Inferior parietal cortex (tissue), 1 donor: ENCODE measurements at regions not wholly inside any gene's neighbourhood (a gene's known extent, or its start where the extent isn't known, plus 50 kb on each side); places are given as distances from the start of the nearest gene placed in this dataset.
"Not testable (repeated sequence)": the region's sequence is repeated elsewhere in the genome, so short reads cannot be mapped to it uniquely, and the experiment has no call there.

Experiments
- DNase-seq: peaks from one replicate; pipeline ENCODE4 v3.0.0-alpha.2; 2016; ENCODE audit errors: extremely low spot score

DNA sequence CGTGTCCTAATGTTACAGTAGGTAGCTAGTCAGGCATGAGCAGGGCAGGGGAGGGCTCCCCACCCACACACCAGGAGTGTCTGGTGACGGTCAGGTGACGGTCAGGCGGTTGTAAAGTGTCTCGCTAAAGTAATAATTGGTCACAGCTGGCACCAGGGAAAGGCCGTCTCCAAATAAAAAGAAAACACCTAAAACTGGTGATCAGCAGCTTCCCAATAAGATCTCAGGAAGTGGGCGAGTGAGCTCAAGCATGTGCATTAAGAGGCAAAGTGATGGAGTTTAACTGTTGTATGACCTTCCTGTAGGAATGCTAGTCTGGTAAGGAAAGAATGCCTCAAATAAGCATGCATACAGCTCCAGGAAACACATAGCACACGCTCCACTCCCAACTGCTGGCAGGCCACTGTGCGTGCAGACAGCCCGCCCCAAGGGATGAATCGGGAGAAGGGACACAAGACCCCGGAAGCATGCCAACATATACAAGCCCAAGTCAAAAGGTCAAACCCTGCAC, 177.1 kb downstream of the RNF144A start:
- no peak for DNase-seq

DNA sequence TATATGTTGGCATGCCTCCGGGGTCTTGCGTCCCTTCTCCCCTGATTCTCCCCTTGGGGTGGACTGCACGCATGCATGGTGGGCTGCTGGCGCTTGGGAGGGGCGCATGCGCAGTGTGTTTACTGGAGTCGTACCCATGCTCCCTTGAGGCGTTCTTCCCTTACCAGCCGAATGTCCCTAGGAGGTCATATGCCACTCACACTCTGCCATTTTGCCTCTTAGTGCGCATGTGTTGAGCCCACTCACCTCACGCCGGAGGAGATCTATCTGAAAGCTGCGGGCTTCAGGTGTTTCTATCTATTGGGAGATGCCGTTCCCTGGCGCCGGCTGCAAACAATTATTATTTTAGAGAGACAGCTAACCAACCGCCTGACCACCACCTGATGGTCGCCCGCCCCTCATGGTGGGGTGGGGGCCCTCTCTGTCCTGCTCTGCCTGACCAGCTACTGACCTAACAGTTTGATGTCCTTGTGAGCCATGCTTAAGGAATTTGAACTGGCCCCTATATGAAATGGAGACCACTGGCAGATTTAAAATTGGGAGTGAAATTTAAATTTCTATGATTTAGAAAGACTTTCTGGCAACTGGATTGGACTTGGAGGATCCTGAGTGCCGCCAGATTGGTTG, 179.6 kb downstream of the RNF144A start:
- no peak for DNase-seq

DNA sequence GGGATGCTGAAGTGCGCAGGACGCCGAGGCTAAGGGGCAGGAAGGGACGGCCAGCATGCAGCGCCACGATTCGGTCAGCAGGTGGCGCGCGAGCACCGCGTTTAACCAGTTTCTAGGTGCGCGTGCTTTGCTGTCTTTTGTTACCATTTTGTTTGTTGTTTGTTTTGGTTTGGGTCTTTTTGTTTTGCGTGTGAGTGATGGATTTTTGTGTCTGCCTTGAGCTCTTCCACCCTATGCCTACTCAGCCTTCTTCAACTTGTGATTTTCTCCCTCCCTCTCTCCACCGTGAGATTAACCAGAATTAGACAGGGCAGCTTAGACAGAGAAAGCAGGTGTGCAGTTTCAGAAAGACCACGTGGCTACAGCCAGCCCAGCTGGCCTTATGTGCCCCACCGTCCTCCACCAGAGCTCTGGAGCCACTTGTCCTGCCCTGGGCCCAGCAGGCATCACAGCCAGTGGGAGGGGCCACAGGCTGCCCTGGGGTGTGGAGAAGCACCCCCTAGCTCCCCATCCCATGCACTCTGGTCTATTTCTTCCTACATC, 180.2 kb downstream of the RNF144A start:
- DNase-seq = peak; percentile 88

DNA sequence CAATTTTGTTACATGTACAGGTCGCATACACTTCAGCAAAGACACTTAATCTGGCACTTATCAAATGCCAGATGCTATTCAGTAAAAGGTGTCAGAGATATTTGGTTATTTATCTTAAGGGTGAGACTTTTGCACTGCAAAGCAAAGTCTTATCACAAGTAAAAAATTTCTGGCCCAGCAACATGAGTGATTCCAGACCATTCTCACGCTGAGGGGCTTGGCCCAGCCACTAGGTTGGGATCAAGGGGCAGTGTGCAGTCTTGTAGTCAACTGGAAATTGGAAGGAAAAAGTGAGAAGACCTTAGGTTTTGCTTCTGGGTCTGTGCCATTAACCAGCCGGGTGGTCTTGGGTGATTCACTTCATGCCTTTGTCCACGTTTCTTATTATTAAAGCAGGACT, 181.6 kb downstream of the RNF144A start:
- DNase-seq = no peak

DNA sequence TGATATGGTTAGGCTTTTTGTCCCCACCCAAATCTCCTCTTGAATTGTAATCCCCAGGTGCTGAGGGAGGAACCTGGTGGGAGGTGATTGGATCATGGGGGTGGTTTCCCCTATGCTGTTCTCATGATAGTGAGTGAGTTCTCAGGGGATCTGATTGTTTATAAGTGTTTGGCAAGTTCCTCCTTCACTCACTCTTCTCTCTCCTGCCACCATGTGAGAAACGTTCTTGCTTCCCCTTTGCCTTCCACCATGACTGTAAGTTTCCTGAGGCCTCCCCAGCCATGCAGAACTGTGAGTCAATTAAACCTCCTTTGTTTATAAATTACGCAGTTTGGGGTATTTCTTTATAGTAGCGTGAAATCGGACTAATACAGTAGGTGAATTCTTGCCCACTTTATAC, 182.5 kb downstream of the RNF144A start:
- DNase-seq = not testable (repeated sequence)

DNA sequence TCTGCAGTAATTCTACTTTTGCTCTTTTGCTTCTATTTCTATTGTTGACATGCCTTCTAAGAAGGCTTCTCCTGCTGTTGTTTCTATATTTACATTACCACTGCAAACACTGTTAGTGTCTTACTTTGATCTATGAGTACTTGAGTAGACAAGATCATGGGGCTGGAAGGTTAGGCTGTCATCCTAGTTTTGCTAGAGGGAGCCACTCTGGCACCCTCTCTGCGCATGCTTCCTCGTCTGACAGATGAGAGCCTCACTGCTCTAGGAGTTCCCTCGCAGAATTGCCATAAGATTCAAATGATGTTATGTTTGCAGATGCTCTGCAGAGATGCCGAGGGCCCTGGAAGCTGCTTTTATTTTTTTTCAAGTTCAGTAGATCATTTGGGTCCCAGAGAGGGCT, 185.6 kb downstream of the RNF144A start:
- DNase-seq = no peak

DNA sequence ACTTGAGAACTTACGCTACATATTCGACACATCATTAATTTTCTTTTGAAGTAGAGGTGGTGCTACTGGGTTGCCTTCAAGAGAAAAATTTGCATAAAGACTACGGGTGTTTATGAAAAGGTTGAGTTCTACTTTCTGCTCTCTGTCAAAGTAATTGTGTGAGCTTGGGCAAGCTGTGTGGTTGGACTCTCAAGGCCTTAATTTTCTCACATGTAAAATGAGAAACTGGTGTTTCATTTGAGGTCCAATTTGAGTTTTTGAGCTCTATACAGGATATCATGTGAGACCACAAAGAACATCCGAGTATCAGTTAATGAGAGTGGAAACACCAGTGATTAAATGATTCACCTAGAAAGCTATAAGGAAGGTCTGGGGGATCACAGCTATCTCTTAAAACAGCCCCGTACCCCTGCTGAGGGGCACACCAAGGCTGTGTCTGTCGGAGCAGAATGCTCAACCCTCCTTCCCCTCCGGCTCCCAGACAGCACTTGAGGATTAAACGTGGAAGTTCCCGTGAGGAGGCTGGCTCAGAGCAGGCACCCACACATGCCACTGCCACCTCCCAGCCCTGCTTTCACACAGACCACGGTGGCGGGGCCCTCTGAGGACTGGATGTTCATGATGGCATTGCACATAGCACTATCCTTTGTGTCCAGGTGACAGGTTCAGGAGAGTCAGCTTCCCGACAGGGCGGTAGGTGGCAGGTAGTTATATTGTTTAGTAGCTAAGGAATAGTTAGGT, 191.8 kb downstream of the RNF144A start:
- no peak for DNase-seq

DNA sequence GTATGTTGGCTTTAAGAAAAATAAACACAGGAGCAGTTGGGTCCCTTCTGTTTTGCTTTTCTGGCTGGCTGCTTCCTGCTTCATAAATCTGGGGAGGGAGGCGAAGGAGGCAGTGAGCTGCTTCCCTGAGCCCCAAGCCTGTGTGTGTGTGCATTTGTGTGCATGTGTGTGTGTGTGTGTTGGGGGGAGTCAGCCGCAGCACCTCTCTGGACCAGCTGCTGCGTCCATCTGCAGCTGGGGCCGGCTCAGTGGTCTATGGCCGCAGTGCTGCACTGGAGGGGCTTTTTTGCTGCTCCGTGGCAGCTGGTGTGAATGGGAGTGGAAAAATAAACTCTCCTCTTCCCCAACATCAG, 192.3 kb downstream of the RNF144A start:
- no peak for DNase-seq

DNA sequence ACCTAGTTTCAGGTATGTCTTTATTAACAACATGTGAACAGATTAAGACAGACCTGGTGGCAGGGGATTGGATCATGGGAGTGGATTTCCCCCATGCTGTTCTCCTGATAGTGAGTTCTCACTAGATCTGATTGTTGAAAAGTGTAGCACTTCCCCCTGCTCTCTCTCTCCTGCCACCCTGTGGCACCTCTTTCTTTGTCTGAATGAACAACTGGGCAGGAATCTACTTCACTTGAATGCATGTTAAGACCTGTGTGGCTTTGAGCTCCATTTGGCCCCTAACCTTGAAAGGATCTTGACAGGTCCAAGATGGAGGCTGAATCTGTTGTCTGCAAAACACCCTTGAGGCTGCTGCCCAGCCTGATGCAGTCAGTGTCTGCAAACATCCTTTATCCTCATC, 194.4 kb downstream of the RNF144A start:
- no peak for DNase-seq

DNA sequence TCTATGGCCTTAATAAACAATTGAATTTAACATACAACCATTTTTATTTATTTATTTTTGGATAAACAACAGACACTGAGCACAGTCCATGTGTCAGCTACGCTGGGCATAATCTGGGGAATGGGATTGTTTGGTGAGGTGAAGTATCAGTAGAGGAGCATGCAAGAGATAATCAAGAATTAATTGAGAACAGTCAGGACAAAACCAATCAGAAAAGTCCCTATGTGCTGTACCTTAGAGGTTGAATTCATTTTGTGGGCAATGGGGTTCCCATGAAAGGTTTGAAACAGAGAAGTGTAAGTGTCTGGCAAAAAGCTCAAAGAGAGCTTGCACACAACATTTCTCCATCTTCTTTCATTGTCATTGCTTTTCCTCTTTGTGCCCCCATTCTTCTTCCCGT, 198.2 kb downstream of the RNF144A start:
- DNase-seq = no peak

DNA sequence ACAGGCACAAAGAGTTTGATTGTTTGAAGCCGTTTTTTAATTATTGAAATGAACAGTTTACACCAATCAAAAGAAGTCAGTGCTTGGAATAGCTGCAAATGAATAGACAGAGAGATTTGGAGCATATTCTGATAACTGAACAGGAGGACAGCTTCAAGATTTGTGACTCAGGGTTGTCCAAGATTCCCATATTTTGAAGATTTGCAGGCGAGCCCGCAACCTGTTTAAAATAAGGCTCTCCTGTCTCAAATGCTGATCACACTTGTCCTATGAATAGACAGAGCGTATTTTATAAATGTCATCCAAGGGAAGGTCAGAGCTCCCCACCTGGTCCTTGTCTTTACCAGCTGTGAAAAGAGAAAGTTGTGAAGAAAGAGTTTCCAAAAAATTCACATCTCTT, 198.7 kb downstream of the RNF144A start:
- DNase-seq = no peak

DNA sequence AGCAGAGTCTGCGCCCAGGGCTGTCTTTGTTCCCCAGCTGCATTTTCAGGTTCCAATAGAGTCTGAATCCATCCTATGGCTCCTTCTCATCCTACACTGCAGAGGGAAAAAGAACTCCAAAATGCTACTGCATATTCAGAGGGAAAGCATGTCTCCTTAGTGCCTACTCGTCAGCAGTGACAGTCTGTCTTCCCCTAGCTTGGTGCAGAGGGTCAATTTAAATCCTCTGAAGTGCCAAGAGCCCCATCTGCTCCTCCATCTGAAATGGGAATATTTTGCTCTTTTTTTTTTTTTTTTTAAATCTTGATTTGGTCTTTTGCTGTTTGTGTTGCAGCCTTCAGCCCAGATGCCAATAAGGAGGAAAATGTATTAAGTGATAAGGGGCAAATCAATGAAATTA, 199.3 kb downstream of the RNF144A start:
- no peak for DNase-seq

DNA sequence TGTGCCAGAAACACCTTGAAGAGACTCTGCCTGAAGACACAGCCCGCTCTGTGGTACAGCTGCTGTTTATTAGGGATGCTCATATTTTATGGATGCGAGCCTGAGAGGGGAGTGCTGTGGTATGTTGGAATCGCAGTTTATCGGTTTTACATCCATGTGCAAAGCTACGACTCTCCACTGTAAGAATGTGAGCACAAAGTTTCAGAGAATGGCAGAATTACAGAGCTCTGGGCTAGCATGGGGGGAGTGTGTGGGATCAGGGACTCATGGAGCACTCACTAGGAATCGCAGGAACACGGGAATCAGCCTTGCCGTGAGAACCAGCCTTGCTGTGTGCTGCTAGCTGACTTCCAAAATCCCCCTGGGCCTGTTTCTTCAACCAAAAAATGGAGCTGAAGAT, 199.9 kb downstream of the RNF144A start:
- no peak for DNase-seq

DNA sequence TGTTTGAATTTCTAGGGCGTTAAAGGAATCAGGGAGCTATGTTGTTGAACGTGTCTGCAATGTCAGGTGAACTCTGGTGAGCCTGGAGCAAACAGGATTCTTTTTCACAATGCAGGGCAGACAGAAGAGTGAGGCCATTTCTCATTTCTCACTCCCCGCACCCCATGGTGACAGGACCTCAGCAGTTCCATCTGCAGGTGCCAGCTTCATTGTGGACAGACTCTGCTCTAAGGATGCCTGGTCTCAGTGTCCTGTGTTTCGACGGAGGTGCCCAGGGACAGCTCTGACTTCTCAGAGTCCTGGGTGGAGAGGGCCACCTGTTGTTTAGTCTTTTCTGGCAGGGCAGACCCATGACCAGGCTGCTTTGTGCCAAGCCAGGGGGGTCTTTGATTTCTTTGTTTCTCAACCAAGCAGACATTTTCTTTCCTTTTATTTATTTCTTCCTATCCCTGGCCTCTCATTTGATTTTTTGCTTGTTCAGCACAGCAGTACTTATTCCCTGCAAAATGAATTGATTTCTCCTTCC, 201.5 kb downstream of the RNF144A start:
- DNase-seq = no peak

DNA sequence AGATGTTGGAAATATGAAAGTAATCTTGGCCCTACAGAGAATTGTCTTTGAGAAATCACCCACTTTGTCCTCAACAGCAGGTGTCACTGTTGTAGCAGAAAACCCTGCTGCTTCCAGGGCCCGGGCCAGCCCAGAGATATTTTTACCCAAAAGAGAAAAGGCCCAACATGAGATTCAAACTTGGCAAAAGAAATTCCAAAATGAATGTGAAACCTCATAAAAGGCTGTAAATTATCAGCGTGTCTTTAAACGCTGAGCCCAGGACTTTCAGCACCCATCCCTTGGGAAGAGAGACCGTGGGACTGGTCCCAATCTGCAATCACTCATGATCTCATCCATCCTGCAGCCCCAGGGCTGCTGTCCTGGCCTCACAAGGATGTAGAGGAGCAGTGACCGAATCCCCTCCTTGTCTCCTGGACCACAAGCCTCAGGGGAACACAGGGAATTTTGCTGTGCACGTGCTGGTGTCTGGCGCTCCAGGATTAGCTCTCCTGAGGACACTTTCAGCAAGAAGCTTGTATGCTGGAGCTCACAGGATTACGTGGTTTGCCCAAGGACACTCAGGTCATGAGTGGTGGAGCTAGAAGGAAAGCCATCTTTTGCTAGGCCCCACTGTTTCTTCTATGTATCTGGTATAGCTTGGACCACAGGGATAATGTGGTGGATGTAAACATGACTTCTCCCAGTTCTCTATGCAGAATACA, 202.1 kb downstream of the RNF144A start:
- peak; percentile 63 for DNase-seq

DNA sequence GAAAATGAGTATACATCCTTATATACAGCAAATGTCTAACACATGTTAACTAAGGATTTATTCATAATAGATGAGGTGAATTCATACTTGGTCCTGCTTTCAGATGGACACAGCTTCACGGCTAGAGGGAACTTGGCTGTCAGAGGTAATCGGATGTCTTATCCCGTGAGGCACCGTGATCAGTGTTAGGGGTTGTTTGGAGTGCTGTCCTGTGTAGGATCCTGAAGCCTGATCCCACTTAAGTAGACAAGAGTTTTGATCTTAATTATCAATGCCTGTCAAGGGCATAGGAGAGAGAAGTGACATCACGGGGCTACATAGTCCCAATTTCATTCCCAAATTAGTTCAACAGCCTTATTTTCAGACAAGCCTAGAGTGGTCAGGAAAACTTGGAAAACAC, 204.6 kb downstream of the RNF144A start:
- no peak for DNase-seq

DNA sequence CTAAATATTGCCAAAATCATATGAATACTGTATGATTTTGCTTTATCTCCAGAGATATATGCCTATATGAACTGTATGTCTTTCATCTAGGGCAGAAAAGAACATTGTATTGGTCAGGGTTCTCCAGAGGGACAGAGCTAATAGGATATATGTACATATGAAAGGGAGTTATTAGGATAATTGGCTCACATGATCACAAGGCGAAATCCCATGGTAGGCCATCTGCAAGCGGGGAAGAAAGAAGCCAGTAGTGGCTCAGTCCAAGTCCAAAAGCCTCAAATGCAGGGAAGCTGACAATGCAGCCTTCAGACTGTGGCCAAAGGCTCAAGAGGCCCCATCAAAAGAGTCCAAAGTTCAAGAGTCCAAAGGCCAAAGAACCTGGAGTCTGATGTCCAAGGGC, 209.9 kb downstream of the RNF144A start:
- DNase-seq = no peak

DNA sequence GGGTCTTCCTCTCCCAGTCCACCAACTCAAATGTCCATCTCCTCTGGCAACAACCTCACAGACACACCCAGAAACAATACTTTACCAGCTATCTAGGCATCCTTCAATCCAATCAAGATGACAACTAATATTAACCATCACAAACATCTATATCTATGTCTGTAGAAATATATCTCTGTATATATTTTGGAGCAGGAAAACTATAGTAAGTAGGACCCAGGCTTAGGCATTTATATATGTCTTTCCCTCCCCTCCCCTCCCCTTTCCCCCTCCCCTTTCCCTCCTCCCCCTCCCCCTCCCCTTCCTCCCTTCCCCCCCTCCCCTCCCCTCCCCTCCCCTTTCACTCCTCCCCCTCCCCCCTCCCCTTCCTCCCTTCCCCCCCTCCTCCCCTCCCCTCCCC, 210.5 kb downstream of the RNF144A start:
- DNase-seq = no peak

DNA sequence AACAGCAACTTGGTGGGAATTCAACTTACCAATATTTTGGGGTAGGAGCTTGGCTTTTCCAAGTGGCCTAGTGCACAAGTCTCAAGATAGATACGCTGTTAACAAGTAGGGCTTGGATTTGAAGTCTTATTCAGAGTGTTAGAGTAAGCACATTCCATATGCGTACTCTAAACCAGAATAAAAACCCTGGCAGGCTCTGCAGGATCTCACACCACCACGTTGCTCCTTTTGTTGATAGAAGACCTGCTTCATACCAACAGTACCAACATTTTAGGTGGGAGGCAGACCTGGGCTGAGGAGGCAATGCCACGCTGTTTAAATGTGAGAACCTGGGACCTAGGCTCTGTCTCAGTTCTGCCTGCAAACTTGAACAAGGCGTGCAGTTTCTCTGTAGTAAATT, 214.0 kb downstream of the RNF144A start:
- DNase-seq = no peak

DNA sequence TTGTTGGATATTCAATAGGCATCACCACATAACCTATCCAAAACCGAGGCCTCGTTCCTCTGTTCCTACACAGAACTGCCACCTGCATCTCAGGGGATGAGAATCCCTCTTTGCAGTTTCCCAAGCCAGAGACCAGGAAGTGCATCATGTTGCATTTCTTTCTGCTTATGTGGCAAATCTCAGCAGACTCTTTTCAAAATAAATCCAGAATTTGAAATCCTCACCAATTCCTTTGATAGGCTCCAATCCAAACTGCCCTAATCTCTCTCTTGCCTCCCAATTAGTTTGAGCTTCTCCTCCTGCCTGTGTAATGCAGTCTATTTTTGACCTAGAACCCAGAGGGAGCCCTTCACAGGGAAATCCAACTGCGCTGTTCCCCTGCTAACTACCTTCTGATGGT, 215.5 kb downstream of the RNF144A start:
- no peak for DNase-seq

DNA sequence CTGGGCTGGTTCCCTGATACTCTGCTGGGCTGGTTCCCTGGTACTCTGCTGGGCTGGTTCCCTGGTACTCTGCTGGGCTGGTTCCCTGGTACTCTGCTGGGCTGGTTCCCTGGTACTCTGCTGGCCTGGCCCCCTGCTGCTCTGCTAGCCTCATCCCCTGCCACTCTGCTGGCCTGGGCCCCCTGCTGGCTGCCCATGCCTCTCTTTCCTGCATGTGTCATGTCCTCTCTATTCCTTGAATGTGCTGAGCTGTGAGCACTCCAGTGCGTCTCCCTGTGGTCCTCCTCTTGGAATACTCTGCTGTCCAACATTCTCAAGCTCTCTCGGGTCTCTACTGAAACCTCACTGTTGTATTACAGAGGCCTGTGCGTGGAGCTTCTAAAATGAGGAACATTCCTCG, 216.3 kb downstream of the RNF144A start:
- no peak for DNase-seq

DNA sequence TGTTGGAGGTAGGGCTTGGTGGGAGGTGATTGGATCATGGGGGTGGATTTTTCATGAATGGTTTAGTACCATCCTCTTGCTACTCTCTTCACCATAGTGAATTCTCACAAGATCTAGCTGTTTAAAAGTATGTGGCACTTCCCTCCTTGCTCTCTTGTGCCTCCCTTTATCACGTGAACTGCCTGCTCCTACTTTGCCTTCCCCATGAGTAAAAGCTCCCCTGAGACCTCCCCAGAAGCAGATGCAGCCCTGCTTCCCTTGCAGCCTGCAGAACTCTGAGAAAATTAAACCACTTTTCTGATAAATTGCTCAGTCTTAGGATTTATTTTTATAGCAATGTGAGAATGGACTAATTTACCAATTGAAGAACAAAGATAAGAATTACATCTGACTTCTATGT, 223.1 kb downstream of the RNF144A start:
- DNase-seq = no peak

DNA sequence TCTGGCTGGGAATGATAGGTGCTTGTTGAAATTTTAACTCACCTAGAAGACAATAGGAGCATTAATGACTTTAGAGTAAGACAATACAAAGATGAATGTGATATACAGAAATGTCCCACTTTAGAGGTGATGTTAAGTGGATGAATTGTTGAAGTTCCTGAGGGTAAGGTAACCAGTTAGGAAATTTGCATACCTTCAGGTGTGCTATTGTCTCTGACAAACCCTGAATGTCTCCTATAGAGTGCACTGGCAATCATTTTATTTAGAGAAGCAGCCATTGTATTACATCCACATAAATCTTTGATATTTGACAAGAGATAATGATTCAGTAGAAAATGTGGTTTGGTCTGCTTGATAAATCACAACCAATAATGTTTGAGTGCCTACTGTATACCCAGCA, 228.5 kb downstream of the RNF144A start:
- no peak for DNase-seq
